NK-92 (cell line): ENCODE measurements at regions not wholly inside any gene's neighbourhood (a gene's known extent, or its start where the extent isn't known, plus 50 kb on each side); places are given as distances from the start of the nearest gene placed in this dataset.

Experiments
- DNase-seq: peaks from one replicate; lab custom pipeline; 2025; ENCODE audit not compliant: unreplicated experiment; lab: John Stamatoyannopoulos, UW

- DNase-seq: no peak
These were observed 55.4 kb downstream of the CCER1 start for GRCh38 chr12:90899456-90900182.

- DNase-seq: no peak
These were observed 57.0 kb downstream of the CCER1 start for GRCh38 chr12:90897986-90898385.

- DNase-seq: no peak
These were observed 57.7 kb downstream of the CCER1 start for GRCh38 chr12:90897316-90897715.

GRCh38 chr12:90896821-90897220, 58.2 kb downstream of the CCER1 start:
- DNase-seq: no peak

- no peak for DNase-seq
These were observed 58.8 kb downstream of the CCER1 start for GRCh38 chr12:90896164-90896563.

GRCh38 chr12:90888316-90888715, 66.7 kb downstream of the CCER1 start:
- no peak for DNase-seq

GRCh38 chr12:90883456-90883855, 71.5 kb downstream of the CCER1 start:
- DNase-seq: no peak

GRCh38 chr12:90871726-90872096, 83.3 kb downstream of the CCER1 start:
- DNase-seq: no peak

- DNase-seq: no peak
These were observed 83.8 kb downstream of the CCER1 start for GRCh38 chr12:90870971-90871725.

- DNase-seq: no peak
These were observed 86.3 kb downstream of the CCER1 start for GRCh38 chr12:90868626-90869025.

GRCh38 chr12:90859591-90859990, 95.4 kb downstream of the CCER1 start:
- no peak for DNase-seq

GRCh38 chr12:90858252-90858651, 96.7 kb downstream of the CCER1 start:
- no peak for DNase-seq

- DNase-seq: no peak
These were observed 99.4 kb downstream of the CCER1 start for GRCh38 chr12:90855534-90855933.

- DNase-seq: no peak
These were observed 100.8 kb downstream of the CCER1 start for GRCh38 chr12:90854136-90854689.

- no peak for DNase-seq
These were observed 102.9 kb downstream of the CCER1 start for GRCh38 chr12:90851800-90852718.

- no peak for DNase-seq
These were observed 112.5 kb downstream of the CCER1 start for GRCh38 chr12:90842477-90842876.

- no peak for DNase-seq
These were observed 113.6 kb downstream of the CCER1 start for GRCh38 chr12:90841336-90841735.

- DNase-seq: no peak
These were observed 115.6 kb downstream of the CCER1 start for GRCh38 chr12:90839346-90839745.

- no peak for DNase-seq
These were observed 118.3 kb downstream of the CCER1 start for GRCh38 chr12:90836689-90837088.

GRCh38 chr12:90833228-90833627, 121.7 kb downstream of the CCER1 start:
- no peak for DNase-seq

GRCh38 chr12:90832427-90832826, 122.5 kb downstream of the CCER1 start:
- DNase-seq: no peak
